AG10803 (cell line): ENCODE measurements at regions not wholly inside any gene's neighbourhood (a gene's known extent, or its start where the extent isn't known, plus 50 kb on each side); places are given as distances from the start of the nearest gene placed in this dataset.

Experiments
- DNase-seq: peaks from one replicate; pipeline ENCODE4 v3.0.0; 2010; ENCODE audit warnings: low read depth
- H3K4me3 ChIP-seq: 2 replicates; pipeline ENCODE4 v1.5.1; 2011; ENCODE audit warnings: mild to moderate bottlenecking, low read length, control low read depth
- TF ChIP-seq, protein P1 (sequence below): conservative IDR thresholded peaks from 2 replicates; pipeline ENCODE4 v1.5.1; 2011; ENCODE audit warnings: mild to moderate bottlenecking, low read length, control low read depth, inconsistent platforms

DNA sequence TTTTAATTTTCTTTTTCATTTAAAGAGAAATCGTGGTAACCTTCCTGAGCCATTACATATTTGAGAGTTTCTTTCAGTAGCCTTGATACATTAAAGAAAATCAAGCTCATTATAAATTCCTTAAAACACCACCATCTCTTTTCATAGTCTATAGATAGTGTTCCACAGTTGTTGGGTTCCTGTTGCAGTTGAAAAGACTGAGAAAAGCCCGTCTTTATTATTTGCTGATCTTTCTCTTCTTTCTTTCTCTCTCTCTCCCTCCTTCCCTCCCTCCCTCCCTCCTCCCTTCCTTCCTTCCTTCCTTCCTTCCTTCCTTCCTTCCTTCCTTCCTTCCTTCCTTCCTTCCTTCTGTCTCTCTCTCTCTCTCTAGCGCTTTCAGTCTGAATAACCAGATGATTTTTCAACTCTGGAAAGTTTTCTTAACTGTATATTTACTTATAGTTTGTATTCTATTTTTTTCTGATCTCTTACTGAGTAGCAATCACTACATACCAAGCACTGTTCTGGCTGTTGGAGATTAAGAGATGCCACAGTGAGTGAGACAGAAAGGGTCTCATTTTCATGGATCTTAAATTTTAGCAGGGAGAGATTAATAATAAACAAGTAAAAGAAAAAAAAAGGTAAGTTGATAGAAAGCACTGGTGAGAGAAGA is 157.5 kb downstream of the TINAG start:
- TF ChIP-seq, protein P1, sequence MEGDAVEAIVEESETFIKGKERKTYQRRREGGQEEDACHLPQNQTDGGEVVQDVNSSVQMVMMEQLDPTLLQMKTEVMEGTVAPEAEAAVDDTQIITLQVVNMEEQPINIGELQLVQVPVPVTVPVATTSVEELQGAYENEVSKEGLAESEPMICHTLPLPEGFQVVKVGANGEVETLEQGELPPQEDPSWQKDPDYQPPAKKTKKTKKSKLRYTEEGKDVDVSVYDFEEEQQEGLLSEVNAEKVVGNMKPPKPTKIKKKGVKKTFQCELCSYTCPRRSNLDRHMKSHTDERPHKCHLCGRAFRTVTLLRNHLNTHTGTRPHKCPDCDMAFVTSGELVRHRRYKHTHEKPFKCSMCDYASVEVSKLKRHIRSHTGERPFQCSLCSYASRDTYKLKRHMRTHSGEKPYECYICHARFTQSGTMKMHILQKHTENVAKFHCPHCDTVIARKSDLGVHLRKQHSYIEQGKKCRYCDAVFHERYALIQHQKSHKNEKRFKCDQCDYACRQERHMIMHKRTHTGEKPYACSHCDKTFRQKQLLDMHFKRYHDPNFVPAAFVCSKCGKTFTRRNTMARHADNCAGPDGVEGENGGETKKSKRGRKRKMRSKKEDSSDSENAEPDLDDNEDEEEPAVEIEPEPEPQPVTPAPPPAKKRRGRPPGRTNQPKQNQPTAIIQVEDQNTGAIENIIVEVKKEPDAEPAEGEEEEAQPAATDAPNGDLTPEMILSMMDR, result no peak
- H3K4me3 ChIP-seq, result no peak overlapping the region
- DNase-seq, result no peak

- TF ChIP-seq, protein P1, result no peak
- no peak overlapping the region for H3K4me3 ChIP-seq
- no peak for DNase-seq
These were observed 159.1 kb downstream of the TINAG start for GRCh38 chr6:54467384-54467783.

- no peak for DNase-seq
These were observed 165.1 kb downstream of the TINAG start for GRCh38 chr6:54473328-54473727.

GRCh38 chr6:54474898-54475297 is 166.7 kb downstream of the TINAG start:
- DNase-seq, result no peak
- no peak overlapping the region for H3K4me3 ChIP-seq
- TF ChIP-seq, protein P1, result no peak

More at GRCh38 chr6:54473328-54473727, 165.1 kb downstream of the TINAG start:
- no peak overlapping the region for H3K4me3 ChIP-seq
- TF ChIP-seq, protein P1, result no peak

GRCh38 chr6:54481091-54481490 is 172.8 kb downstream of the TINAG start:
- TF ChIP-seq, protein P1, result no peak
- DNase-seq, result no peak

GRCh38 chr6:54491431-54491830 is 183.2 kb downstream of the TINAG start:
- DNase-seq, result no peak
- TF ChIP-seq, protein P1, result no peak
- no peak overlapping the region for H3K4me3 ChIP-seq

More at GRCh38 chr6:54481091-54481490, 172.8 kb downstream of the TINAG start:
- no peak overlapping the region for H3K4me3 ChIP-seq

DNA sequence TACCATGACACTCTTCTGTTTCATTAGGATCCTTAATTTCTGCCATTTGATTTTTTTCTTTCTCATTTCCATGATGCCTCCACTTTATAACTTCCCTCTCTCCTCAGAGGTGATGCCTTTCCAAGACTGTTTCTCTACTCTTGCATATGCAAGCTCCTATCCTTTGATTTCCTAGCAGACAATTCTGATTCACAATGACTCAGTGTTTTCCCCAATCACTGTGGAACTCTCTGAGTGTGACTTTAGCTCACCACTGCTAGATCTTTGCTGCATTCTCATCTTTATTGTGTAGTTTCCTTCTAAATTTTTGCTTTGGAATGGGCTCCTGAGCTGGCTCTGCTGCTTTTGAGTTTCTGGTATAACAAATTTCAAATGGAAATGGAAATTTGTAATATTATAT is 184.9 kb downstream of the TINAG start:
- TF ChIP-seq, protein P1, result no peak
- no peak overlapping the region for H3K4me3 ChIP-seq
- DNase-seq, result peak; percentile 75
